Ureter (tissue), 1 donor: ENCODE measurements at regions not wholly inside any gene's neighbourhood (a gene's known extent, or its start where the extent isn't known, plus 50 kb on each side); places are given as distances from the start of the nearest gene placed in this dataset.

Experiments used
- DNase-seq: peaks from one replicate; pipeline ENCODE4 v3.0.0-alpha.2; 2020; ENCODE audit warnings: low spot score
- donor health status: DM: yes; HTN: yes; CAD: no.

DNA sequence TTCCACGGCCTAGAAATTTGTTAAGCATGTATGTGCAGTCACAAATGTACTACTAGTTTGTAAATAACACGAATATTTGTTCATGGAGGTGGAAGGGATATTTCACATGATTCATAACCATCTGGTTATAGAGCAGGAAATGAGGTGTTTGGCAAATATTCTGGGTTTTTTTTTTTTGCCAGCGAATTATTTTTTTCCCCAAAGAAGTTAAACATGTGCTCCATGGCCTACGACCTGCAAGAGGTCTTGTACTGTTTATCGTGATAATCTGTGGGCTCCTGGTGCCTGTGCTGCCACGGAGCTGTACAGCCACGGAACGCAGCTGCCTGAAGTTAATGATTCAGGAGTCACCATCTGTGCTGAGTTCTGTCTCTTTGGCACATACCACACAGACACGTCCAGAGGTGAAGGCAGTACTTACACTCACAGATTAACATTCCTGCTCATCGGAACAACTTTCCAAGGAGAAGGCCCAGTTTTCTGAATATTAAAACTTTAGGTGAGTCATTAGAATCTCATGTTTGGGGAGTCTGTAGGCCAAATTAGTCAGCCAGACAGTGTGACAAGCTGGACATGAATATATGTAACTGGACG, 156.3 kb downstream of the TMX1 start:
- no peak for DNase-seq

DNA sequence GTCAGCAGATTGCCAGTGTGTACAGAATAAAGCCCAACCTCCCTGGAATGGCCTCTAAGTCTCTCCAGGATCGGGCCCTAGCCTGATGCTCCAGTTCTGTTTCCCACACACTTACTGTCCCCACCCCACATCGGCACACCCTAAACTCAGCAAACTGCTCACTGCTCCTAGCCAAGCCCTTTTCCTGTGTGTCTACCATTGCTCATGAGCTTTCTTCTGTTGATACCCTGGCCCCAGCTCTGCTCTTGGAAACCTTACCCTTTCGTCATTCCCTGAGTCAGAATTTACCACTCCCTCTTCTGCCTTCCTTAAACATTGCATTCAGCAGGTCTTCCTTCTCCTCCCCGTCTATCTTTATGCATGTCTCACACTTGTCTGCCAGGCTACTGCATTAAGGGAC, 158.9 kb downstream of the TMX1 start:
- no peak for DNase-seq

DNA sequence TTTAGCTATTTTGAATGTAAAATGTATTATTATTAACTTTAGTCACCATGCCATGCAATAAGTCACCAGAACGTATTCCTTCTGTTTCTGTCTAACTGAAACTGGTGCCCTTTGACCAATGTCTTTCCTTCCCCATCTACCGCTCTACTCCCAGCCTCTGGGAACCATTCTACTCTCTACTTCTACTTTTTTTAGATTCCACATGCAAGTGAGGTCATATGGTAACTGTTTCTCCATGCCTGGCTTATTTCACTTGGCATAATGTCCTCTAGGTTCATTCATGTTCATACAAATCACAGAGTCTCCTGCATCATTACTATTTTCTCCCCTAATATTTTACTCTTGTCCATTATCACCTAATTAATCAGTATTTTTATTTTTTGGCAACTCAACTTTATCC, 160.1 kb downstream of the TMX1 start:
- no peak for DNase-seq

DNA sequence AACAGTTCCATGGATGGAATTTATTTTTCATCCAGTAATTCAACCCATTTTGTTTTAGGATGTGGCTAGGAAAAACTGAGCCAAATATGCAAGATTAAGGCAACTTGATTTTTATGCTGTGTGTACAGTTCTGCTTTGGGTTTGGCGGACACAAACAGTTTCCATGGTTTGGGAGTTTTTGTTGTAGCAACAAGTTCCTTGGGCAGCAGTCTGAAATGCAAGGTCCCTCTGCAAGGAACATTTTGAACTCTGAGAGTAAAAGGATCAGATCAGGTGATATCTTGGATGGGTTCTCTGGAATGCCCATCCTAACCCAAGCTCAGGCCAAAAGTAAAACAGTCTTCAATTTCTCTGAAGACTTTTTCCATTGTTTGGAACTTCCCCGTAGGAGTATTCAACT, 161.2 kb downstream of the TMX1 start:
- DNase-seq: no peak

DNA sequence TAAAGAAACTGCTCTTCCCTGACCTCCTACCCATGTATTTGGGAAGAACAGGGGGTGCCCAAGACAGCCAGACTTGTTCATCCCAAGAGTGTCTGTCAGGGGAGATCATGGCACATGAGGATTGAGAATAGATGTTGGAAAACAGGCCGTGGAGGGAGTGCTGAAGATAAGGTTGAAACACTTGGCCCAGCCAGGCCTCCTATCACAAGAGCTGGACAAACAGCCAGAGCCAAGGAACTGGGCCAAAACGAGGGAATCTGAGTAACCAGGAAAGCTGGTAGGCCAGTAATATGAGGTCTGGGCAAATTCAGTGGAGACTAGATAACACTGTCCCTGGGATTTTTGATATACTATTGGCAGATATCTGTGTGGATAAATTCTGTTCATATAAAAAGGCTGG, 161.7 kb downstream of the TMX1 start:
- DNase-seq: no peak

DNA sequence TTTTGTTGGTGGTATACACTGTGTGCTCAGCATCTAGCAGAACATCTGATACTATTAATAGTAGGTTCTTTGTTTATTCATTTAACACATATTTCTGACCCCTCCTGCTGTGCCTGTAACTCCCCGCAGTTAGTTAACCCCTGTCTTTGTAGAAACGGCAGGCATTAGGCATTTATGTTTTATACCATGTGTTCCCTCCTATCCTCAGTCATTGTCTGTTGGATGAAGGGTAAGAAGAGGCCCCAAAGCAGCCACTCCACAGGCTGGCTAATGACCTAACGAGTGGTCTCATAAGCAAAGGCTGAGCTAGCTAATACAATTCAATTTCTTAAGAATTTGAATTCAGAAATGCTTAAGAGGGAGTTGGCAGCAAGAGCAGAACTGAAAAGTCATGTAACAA, 170.8 kb downstream of the TMX1 start:
- DNase-seq: no peak

DNA sequence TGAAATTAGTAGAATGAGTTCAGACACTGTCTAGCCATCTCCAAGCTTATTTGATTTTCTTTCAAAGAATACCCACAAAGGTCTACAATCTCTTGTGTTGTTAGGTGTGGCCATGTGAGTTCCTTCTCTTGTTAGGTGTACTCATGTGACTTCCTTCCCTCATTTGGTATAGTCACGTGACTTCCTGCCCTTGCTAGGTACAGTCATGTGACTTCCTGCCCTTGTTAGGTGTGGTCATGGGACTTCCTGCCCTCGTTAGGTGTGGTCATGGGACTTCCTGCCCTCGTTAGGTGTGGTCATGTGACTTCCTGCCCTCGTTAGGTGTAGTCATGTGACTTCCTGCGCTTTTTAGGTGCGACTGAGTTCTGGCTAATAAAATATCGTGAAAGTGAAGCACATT, 179.6 kb downstream of the TMX1 start:
- DNase-seq: no peak

DNA sequence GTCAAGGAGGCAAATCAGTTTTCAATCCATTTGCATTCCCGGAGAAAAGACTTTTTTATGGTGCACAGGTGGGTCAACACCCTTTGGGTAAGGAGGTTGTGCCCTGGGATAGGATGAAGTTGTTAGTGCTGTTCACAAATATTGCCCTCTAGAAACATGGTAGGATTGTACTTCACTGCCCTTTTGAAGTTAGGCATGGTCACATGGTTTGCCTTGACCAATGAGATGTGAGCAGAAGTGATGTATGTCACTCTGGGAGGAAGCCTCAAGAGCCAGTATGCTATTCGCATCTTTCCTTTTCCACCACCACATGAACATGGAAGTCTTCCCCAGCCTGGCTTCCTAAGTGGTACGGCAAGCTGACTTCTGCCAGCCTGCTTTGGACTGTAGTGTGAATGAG, 182.7 kb downstream of the TMX1 start:
- no peak for DNase-seq

DNA sequence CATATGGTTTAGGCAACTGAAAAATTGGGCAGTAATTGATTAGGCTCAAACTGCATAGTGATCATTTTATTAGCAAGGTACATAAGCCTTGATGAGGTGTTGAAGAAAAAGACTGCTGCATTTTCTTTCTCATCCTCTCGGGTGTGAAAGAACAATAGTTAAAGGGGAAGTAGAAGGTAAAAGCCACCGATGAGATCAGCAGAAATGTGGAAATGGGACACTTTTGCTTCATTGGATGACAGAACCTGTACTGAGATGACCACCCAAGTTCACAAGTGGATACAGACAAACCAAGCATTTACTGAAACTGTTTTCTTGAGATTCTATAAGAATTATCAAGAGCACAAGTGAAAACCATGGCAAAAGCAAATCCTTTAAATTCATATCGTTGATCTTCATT, 184.0 kb downstream of the TMX1 start:
- no peak for DNase-seq

DNA sequence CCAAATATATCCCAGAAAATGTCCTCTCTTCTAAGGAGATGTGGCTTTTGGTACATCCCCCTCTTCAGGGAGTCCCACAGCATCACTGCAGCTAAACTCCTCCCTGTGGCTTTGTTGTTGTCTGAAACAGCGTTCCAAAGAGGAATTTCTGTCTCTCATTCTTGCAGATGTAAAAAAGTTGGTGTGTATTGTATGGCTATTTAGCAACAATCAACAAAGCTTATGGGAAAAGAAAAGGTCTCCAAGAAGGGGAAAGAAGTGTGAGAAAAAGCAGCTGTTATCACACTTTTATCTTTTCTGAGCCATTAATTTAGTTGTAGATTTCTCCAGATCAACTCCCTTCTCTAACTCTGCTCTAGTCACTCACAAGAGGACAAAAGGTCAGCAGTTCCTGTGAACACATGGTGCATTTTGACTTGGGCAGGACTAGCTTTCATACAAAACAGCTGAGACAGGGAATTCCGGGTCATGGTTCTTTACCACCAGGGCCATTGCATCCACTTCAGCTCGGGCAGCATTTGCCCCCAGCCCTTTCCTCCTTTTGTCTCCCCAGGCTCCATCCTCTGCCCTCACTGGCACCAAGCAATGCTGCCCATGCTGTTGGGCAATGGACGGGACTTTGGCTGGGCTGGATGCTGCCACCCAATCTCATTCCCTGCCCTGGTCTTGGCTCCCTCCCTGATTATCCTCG, 184.7 kb downstream of the TMX1 start:
- DNase-seq: no peak

DNA sequence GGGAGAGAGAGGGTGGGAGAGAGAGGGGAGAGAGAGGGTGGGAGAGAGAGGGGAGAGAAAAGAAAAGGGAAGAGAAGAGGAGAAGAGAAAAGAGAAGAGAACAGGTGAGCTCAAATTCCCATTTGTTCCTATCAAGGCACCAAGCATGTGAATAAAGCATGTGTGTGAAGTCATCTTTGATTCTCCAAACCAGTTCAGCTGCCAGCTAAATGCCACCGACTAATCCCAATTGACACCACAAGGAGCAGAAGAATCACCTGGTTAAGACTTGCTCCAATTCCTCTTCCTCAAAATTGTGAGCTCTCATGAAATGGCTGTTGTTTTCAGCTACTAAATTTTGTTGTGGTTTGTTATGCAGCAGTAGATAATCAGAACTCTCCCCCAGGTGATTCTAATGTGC, 188.9 kb downstream of the TMX1 start:
- DNase-seq: no peak

DNA sequence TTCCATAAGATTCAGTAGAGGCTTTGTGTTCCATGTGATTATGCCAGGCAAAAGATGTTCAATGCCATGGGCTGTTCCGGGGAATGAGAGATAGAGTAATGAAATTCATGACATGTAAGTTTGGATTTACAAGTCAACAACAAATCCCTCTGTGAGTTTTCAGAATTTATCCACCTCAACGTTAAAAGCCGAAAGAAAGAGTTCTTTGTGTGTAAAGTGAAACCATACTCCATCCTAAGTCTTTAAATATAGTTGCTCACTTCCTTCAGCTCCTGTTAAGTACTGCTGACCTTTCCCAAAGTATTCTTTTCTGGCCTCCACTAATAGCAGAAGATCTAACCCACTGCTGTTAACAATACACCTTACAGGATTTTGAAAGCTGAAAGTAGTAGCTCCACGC, 190.0 kb downstream of the TMX1 start:
- no peak for DNase-seq

DNA sequence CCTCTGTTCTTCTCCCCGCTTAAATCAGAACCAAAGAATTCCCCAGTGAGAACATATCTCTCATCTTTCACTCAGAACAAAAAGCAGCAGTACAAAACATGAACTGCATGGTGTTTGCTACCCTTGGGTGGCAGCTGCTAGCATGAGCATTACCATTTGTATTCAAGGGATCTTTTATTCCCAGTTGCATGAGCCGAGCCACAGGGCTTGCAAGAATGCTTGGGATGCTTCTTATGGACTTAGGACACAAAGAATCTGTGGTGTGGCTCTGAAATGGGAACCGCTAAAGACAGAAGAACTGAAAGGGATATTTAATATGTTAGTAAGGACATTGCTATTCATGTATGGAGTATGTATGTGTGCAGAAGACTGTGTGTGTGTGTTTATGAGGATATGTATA, 190.6 kb downstream of the TMX1 start:
- no peak for DNase-seq

DNA sequence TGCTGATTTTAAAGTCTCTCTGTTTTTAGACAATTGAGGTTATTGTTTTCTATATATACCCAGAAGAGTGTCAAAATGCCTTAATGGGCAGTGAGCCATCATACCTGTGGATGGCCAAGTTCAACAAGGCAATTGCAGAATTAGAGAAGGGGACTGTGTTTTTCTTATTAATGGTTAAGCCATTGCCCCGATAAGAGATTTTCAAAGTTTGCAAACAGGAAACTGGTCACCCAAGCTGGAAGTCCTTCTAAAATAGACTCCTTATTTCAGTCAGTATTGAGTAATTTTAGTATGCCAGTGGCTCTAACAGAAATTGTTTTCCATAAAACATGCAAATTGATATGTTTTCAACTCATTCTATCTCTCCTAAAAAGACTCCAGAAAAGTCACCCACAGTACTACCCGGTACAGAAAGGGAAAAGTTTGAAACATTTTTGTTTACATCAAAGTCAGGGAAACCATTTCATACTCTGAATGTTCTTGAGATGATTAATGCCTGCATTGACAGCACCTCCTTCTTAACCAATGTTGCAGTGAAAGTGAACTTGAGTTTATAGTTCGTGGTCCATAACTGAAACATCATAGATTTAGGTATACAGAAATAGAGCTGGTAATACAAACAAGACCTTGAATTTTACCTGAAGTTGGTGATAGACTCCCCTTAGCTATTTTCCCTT, 191.1 kb downstream of the TMX1 start:
- DNase-seq: no peak

DNA sequence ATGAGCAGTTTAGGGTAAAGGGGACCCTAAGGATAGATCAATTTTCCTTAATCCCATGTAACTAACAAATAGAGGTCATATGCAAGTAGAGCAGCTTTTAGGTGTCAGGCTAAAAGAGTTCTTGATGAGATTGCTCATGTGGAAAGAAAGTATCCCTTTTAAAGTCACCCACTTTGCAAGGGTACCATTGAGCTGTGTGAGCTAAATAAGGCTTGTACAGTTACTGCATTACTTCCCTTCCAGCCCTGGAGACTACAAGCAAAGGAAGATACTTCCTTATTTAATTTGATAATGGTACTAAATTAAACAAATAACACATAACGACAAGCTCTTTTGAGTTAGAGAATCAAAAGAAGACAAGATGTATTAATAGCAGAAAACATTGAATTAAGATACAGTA, 191.7 kb downstream of the TMX1 start:
- no peak for DNase-seq

DNA sequence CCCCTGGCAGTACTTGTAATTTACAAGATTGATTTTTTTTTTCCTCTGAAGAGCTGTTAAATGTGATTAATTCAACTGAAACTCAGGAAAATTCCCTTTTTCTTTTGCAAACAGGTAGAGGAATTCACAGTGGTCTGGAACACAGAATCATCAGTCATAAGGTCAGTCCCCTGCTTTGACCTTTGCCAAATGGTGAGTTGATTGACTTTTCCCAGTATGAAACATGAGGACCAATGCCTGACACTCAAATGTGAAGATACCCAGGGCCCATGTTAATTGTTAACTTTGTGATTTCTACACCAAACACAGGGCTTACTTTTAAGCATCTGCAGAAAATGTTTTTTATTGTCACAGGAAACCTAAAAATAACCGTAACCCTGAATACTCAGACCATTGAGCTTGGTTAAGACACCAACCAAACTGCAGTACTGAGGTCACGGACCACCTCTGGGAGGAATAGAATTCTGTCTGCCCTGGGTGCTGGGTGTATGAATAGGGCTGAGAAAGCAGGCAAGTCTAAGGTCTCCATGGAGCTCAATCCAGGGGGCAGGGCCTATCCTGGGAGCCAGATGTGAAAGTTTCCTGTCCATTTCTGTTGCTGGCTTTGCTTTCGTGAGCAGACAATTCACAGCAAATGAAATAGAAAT, 192.4 kb downstream of the TMX1 start:
- DNase-seq: no peak

DNA sequence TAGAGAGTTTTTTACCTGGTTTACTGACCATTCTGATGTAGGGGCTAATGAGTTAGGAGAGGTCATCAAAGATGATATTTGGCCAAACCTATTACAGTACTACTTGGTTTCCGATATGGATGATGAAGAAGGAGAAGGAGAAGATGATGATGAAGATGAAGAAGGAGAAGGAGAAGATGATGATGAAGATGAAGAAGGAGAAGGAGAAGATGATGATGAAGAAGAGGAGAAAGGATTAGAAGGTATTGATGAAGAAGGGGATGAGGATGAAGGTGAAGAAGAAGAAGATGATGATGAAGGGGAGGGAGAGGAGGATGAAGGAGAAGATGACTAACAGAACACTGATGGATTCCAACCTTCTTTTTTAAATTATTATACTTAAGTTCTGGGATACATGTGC, 196.6 kb downstream of the TMX1 start:
- no peak for DNase-seq

DNA sequence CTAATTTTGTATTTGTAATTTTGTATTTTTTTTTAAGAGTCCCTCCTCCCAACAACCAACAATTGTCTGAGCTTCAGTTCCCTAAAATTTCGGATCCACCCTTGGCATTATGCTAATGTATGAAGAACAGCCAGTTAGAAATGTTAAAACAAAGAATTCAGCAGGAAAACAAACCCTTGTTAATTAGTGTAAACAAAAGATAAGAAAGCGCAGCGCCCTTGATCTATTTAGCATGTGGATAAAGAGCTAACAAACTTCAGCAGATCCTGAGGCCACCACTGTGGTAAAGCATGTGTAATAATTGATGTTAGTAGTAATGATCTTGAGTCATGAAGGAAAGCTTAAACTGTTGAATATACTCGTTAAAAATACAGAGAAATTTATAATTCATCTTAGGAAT, 199.8 kb downstream of the TMX1 start:
- no peak for DNase-seq

DNA sequence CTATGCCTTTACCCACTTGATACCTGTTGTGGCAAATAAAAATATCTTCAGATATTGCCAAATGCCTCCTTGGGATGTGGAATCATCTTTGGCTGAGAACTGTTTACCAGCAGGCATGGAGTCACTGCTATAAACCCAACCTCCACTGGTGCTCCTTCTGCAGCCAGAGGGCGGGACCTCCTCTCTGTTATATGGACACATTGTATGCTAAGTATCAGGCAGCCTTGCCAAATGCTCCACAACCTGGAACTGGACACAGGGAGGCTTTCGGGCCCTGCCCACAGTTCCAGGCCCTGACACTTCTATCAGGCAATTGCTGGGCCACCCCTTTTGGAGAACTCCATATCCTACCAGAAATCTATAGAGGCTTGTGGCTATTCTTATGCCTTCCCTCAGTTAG, 201.0 kb downstream of the TMX1 start:
- no peak for DNase-seq

DNA sequence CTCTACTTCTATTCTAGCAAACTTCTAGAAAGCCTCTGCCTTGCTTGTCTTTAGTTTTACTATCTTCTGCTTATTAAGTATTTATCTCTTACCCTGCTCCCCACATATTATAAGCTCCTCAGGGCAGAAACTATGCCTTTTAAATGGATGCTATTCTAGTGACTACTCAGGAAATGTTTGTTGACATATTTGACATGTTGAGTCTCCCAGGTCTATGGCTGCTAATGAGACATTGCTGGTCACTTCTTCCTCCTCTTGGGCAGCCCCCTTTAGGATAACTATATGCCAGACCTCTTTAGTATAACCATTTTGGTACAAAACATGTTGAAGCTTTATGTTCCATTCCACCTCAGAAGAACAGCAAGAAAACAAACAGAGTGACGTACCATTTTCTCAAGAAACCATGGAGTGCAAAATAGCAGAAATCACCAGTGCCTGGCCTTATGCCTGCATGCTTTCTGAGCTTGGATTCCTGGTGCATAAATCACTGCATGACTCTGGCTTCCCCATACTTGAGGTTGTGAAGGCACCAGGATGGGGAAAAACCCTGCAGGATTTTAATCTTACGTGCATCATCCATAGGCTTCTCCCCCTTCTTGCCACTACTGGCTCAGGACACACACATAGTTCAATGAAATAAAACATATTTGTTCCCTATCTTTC, 202.6 kb downstream of the TMX1 start:
- DNase-seq: no peak

DNA sequence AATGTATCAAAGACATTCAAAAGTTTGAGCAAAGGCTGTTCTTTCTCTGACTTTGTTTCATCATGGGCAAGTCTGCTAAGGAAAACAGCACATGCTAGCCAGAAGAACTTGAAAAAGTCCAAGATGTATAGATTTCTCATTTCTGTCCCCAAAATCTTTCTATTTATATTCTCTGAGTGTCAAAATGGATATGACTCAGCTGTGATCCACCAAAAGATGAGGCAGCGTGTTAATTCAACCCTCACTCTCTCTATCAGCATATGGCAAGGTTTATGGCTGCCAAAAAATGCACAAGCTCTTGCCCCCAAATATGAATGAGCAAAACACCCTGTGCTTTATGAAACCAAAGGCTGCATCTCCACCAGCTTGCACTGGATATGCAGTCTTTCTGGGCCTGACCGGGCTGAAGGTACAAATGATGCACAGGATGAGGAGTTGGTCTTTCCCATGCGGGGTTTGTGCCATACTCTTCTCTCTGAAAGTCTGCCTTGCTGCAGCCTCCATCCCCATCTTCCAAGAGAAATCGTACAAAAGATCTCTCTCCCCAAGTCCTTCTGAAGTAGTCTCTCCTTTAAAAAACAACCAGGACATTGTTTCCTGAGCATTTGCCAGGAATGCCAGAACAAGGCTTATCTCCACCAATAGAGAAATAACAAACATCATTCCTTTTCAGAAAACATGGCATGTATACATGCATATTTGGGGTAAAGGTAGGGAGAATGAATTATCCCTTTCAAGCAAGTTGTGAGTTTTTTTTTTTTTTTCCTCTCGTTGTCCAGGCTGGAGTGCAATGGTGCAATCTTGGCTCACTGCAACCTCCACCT, 203.4 kb downstream of the TMX1 start:
- no peak for DNase-seq
